ENCODE measurements at regions not wholly inside any gene's neighbourhood (a gene's known extent, or its start where the extent isn't known, plus 50 kb on each side); places are given as distances from the start of the nearest gene placed in this dataset.

GRCh38 chr2:34950797-34951196 lies 1351.7 kb upstream of the FAM98A start:
- DNase-seq (ENCODE audit: low spot score): no peak

- DNase-seq (ENCODE audit: low spot score): no peak
Observed at GRCh38 chr2:34949316-34949715, 1350.2 kb upstream of the FAM98A start.

GRCh38 chr2:34936089-34936488 lies 1337.0 kb upstream of the FAM98A start:
- no peak for DNase-seq (ENCODE audit: low spot score)

DNA sequence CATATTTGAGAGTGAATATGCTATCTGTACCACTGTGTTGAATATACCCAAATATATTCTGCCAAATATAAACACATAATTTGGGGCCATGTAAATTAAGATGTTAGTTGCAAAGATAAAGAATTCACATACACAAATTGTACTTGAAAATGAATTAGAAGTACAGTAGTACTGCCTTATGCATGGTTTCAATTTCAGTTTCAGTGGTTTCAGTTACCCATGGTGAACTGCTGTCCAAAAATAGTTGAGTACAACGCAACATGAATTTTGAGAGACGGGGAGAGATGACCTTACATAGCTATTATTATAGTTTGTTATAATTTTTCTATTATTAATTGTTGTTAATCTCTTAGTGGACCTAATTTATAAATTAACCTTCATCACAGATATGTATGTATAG lies 1313.0 kb upstream of the FAM98A start:
- DNase-seq (ENCODE audit: low spot score): no peak

DNA sequence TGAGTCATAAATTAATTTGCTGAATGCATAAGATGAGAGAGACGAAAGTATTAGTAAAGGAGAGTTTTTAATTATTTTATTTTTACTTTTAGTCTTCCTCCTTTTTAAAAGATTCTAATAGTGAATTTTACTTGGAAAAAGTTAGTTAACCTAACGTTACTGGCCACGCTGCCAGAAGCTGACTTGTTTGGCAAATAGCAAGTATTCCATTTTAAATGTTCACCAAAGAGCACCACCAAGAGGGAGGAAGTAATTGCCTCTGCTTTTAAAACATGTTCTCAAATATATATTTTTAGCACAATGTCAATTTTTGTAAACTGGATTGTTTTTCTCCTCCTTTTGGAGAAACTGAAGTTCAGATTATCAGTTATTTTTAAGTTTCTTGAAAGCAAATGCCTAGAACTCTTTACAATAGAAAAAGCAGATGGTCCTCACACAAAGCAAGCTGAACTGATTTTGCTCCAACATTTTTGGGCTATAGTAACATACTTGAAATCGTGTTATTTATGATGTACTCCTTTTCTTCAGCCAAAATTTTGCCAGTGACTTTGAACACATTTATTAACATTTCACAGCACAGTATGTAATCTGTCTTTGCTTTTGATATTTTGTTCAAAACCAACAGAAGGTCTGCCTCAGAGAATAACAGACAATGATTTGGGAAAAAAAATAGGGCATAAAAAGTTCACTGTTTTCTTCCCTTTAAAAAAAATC lies 1311.0 kb upstream of the FAM98A start:
- no peak for DNase-seq (ENCODE audit: low spot score)

GRCh38 chr2:34907812-34908211 lies 1308.7 kb upstream of the FAM98A start:
- DNase-seq (ENCODE audit: low spot score): no peak

GRCh38 chr2:34901739-34902138 lies 1302.6 kb upstream of the FAM98A start:
- DNase-seq (ENCODE audit: low spot score): no peak

DNA sequence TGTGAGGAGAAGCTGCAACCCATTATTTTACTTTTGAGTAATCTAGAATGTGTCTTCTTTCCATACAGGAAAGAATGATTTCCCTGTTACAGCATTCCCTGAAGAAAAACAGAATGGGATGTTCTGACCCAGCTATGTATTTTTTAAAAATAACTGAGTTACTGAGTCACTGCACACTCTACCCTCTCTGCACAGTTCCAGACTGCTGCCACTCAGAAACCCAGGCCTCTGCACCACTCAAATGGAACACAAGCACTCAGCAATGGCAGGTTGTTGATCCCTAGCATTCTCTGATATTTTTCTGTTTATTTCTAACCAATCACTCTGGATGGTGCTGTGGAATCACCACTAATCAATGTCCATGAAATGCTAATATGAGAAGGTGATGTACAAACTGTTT lies 1300.0 kb upstream of the FAM98A start:
- DNase-seq (ENCODE audit: low spot score): no peak

DNA sequence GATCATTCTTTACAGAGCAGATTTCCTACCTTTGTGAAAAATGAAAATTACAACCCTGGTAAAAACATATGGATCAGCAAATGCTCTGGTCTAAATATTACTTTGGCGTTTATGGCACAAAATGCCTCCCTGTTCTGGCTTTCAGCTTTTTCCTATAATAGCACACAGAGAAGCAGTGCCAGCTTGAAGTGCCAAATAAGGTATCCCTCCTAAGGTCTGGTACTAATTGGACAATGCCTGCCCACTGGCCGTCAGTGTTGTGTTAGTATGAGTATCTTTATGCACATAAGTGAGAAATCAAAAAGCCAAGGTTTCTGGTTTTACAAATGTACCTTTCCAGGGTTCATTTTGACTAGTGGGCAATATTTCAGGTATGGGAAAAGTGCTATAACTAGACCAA lies 1293.7 kb upstream of the FAM98A start:
- DNase-seq (ENCODE audit: low spot score): no peak

- DNase-seq (ENCODE audit: low spot score): no peak
Observed at GRCh38 chr2:34892256-34892655, 1293.2 kb upstream of the FAM98A start.

GRCh38 chr2:34875091-34875745 lies 1276.1 kb upstream of the FAM98A start:
- no peak for DNase-seq (ENCODE audit: low spot score)

DNA sequence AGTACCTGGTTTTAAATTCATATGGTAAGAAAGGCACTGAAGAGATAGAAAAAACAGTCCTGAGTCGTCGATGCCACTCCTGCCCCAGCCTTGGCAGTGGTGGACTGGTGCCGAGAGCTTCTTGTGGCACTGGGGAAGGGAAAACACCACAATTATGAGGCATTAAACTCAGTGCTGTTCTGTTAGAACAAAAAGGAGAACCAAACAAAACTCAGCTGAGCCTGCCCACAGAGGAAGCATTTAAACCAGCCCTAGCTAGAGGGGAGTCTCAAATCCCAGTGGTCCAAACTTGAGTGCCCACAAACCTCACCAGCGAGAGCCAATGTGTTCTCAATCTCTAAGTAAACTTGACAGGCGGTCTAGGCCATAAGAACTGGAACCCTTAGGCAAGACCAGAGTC lies 1254.5 kb upstream of the FAM98A start:
- DNase-seq (ENCODE audit: low spot score): no peak

GRCh38 chr2:34851804-34852203 lies 1252.7 kb upstream of the FAM98A start:
- DNase-seq (ENCODE audit: low spot score): no peak

DNA sequence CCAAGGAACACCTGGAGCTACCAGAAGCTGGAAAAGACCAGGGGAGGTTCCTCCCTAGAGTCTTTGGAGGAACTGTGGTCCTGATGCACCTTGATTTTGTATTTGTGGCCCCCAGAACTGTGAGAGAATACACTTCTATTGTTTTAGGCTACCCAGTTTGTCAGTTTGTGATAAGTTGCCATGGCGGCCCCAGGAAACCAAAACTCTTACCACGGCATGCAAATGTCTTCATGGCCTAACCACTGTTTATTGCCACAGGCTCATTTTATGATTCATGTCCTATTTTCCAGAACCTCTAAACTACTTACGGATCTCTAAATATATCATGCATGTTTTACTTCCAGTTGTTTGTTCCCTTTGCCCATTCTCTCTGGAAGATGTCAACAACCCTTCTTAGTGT lies 1250.7 kb upstream of the FAM98A start:
- DNase-seq (ENCODE audit: low spot score): no peak

DNA sequence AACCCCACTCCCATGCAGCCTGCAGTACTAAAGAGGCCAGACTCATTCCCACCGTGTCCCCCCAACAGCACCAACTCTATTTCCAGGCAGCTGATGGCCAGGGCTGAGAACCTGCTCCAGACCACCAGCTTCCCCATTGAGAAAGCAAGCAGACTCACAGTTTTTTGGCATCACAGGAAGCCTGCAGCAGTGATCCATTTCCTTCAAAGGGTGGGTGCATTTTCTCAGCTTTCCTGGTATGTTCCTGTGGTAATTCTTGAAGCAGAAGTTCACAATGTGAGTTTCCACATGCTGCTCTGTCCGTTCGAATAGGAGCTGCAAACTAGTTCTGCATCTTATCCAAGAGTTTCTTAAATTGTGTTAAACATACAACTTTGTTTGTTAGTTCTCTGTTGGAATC lies 1249.6 kb upstream of the FAM98A start:
- DNase-seq (ENCODE audit: low spot score): no peak

DNA sequence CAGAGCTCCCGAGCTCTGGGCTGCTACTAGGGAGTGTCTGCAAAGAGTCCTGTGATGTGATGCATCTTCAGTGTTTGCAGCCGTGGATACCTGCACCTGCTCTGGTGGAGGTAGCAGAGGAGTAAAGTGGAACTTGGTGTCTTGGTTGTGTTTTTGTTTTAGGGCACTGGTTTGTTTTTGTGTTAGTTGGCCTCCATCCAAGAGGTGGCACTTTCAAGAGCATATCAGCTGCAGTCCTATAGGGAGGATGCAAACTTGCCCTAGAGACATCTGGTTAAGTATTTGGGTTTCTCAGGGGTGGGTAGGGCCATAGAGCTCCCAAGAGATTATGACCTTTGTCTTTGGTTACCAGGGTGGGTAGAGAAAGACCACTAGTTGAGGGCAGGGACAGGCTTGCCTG lies 1249.0 kb upstream of the FAM98A start:
- no peak for DNase-seq (ENCODE audit: low spot score)

DNA sequence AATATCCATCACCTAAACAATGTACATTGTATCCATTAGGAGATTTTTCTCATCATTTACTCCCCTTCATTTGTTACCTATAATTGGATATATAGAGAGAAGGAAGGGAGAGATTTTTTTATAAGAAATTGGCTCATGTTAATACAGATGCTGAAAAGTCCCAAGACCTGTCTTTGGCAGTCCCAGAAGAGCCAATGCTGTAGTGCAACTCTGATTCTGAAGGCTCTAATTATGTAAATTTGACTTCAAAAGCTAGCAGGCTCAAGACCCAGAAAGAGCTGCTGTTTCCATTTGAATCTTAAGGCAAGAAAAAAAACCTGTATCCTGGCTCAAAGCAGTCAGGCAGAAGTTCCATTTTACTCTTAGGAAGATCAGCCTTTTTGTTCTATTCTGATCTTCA lies 1245.5 kb upstream of the FAM98A start:
- no peak for DNase-seq (ENCODE audit: low spot score)

DNA sequence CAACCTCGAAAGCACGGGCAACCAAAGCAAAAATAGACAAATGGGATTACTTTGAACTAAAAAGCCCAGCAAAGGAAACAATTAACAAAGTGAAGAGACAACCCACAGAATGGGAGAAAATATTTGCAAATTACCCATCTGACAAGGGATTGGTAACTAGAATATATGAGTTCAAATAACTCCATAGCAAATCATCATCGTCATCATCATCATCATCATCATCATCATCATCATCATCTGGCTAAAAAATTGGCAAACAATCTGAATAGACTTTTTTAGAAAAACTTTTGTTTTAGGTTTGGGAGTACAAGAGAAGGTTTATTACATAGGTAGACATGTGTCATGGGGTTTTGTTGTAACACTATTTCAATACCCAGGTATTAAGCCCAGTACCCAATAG lies 1239.3 kb upstream of the FAM98A start:
- DNase-seq (ENCODE audit: low spot score): no peak

- DNase-seq (ENCODE audit: low spot score): no peak
Observed at GRCh38 chr2:34836361-34836760, 1237.3 kb upstream of the FAM98A start.

- DNase-seq (ENCODE audit: low spot score): no peak
Observed at GRCh38 chr2:34831096-34831495, 1232.0 kb upstream of the FAM98A start.

GRCh38 chr2:34828481-34828880 lies 1229.4 kb upstream of the FAM98A start:
- DNase-seq (ENCODE audit: low spot score): no peak

- no peak for DNase-seq (ENCODE audit: low spot score)
Observed at GRCh38 chr2:34827398-34827797, 1228.3 kb upstream of the FAM98A start.

DNA sequence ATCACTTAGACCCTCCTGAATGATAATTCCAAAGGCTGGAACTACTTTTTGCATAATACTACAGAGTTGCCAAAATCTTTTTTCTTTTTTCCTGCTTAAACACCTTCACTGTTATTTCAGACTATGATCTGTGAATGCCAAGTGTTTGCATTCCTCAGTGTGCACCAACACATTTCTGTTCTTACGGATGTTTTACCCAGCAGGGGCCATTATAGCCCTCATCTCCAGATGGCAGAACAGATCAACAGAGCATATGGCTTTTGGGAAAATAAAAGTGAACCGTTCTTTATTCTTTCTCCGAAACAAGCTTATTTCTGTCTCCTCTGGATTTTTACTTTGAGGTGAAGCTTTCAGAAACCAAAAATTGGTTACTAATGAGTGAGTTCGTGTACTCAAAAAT lies 1226.6 kb upstream of the FAM98A start:
- DNase-seq (ENCODE audit: low spot score): no peak

DNA sequence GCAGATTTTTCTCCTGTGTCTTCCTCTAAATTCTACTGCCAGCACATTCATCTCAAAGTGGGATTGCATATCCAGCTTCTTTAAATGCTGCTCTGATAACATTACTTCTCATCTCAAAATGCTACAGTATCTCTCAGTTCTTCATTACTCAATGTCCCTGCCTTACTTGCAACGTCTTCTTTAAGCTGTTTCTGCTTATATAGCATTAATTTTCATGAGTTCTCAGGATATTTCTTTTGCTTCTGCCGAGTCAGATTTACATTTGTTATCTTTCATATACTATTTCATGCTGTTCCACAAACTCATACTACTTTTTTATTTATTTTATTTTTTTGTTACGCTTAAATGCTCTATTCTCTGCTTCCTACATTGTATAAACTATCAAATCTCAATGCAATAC lies 1223.5 kb upstream of the FAM98A start:
- DNase-seq (ENCODE audit: low spot score): no peak
